ENCODE measurements at regions not wholly inside any gene's neighbourhood (a gene's known extent, or its start where the extent isn't known, plus 50 kb on each side); places are given as distances from the start of the nearest gene placed in this dataset.

DNA sequence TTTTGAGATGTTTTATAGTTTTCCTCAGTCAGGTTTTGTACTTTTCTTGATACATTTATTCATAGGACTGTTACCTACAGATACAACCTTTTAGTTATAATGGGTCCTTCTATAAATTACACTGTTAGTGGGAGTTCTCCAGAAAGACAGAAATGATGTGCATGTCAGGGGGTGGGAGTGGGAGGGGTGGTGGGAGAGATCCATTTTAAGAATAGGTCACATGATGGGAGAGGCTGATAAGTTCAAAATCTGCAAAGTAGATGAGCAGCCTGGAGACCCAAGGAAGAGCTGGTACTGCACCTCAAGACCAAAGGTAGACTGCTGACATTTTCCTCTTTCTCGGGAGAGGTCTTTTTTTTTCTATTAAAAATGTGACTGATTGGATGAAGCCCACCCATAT is 408.0 kb upstream of the GJE1 start:
- WGBS = 90% methylated on average over 1 of the region's 1 CpG

DNA sequence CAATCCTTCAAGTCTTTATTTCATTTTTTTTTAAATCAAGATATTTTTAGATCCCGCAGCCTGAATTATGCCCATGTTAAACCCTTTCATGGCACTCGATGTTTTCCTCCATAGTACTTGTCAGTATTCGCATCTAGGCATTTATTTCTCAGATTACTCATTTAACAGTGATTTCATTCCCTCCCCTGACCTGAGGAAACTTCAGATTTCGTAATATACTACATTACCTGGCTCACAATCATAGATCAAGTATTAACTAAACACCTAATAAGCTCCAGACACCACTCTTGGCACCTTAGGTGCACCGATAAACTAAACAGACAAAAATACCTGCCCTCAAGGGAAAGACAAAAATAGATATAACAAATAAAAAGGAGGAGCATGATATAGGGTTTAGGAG is 413.2 kb upstream of the GJE1 start:
- H3K27ac ChIP-seq = no peak overlapping the region
- H3K9me3 ChIP-seq = no peaks in the 10 kb centered on the region
- no peaks in the 10 kb centered on the region for H3K27me3 ChIP-seq
- WGBS = 63% methylated on average over 5 of the region's 5 CpGs
- no peak for DNase-seq (ENCODE audit: low spot score in 2 of 2)
- no peak overlapping the region for H3K4me3 ChIP-seq
- no peak for TF ChIP-seq POLR2A (IDR thresholded peaks at IDR 0.05)
- TF ChIP-seq EP300 (IDR thresholded peaks at IDR 0.05) = no peak
- TF ChIP-seq POLR2AphosphoS5 (IDR thresholded peaks at IDR 0.05) = no peak
- TF ChIP-seq, protein P1, sequence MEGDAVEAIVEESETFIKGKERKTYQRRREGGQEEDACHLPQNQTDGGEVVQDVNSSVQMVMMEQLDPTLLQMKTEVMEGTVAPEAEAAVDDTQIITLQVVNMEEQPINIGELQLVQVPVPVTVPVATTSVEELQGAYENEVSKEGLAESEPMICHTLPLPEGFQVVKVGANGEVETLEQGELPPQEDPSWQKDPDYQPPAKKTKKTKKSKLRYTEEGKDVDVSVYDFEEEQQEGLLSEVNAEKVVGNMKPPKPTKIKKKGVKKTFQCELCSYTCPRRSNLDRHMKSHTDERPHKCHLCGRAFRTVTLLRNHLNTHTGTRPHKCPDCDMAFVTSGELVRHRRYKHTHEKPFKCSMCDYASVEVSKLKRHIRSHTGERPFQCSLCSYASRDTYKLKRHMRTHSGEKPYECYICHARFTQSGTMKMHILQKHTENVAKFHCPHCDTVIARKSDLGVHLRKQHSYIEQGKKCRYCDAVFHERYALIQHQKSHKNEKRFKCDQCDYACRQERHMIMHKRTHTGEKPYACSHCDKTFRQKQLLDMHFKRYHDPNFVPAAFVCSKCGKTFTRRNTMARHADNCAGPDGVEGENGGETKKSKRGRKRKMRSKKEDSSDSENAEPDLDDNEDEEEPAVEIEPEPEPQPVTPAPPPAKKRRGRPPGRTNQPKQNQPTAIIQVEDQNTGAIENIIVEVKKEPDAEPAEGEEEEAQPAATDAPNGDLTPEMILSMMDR (IDR thresholded peaks at IDR 0.05) = no peak
- H3K36me3 ChIP-seq = no peaks in the 10 kb centered on the region
- H3K4me1 ChIP-seq = no peaks in the 10 kb centered on the region

More for the DNA sequence above, 408.0 kb upstream of the GJE1 start:
- DNase-seq (ENCODE audit: low spot score in 2 of 2) = no peak
- no peaks in the 10 kb centered on the region for H3K36me3 ChIP-seq
- H3K9me3 ChIP-seq = no peaks in the 10 kb centered on the region
- no peak for TF ChIP-seq POLR2A (IDR thresholded peaks at IDR 0.05)
- TF ChIP-seq, protein P1 (IDR thresholded peaks at IDR 0.05) = no peak
- no peak for TF ChIP-seq POLR2AphosphoS5 (IDR thresholded peaks at IDR 0.05)
- TF ChIP-seq EP300 (IDR thresholded peaks at IDR 0.05) = no peak
- no peaks in the 10 kb centered on the region for H3K27me3 ChIP-seq
- no peaks in the 10 kb centered on the region for H3K4me1 ChIP-seq
- H3K27ac ChIP-seq = no peak overlapping the region
- no peak overlapping the region for H3K4me3 ChIP-seq

- no peak for DNase-seq (ENCODE audit: low spot score in 2 of 2)
- Histone ChIP-seq H3K9me3 (no peaks in the 10 kb centered on the region), H3K4me3 (no peak overlapping the region), H3K4me1 (no peaks in the 10 kb centered on the region), H3K36me3 (no peaks in the 10 kb centered on the region), H3K27ac (no peak overlapping the region), H3K27me3 (no peaks in the 10 kb centered on the region)
- no peak for TF ChIP-seq POLR2AphosphoS5 (IDR thresholded peaks at IDR 0.05)
- no peak for TF ChIP-seq EP300 (IDR thresholded peaks at IDR 0.05)
- TF ChIP-seq POLR2A (IDR thresholded peaks at IDR 0.05) = no peak
- TF ChIP-seq, protein P1 (IDR thresholded peaks at IDR 0.05) = no peak
- 63% methylated on average over 3 of the region's 3 CpGs for WGBS
Measured at GRCh38 chr6:141705431-141705830, 427.3 kb upstream of the GJE1 start.

- Histone ChIP-seq H3K36me3 (no peaks in the 10 kb centered on the region), H3K9me3 (no peaks in the 10 kb centered on the region), H3K4me1 (no peaks in the 10 kb centered on the region), H3K27ac (no peak overlapping the region), H3K27me3 (no peaks in the 10 kb centered on the region), H3K4me3 (no peak overlapping the region)
- DNase-seq (ENCODE audit: low spot score in 2 of 2) = no peak
- WGBS = 89% methylated on average over 1 of the region's 1 CpG
- TF ChIP-seq, protein P1 (IDR thresholded peaks at IDR 0.05) = no peak
- TF ChIP-seq POLR2AphosphoS5 (IDR thresholded peaks at IDR 0.05) = no peak
- no peak for TF ChIP-seq POLR2A (IDR thresholded peaks at IDR 0.05)
- no peak for TF ChIP-seq EP300 (IDR thresholded peaks at IDR 0.05)
Measured at GRCh38 chr6:141704151-141704550, 428.6 kb upstream of the GJE1 start.

- no peaks in the 10 kb centered on the region for H3K4me1 ChIP-seq
Measured at GRCh38 chr6:141701732-141702131, 431.0 kb upstream of the GJE1 start.

More at GRCh38 chr6:141701732-141702131, 431.0 kb upstream of the GJE1 start:
- 91% methylated on average over 2 of the region's 2 CpGs for WGBS
- TF ChIP-seq POLR2A (IDR thresholded peaks at IDR 0.05) (no peak), POLR2AphosphoS5 (IDR thresholded peaks at IDR 0.05) (no peak), EP300 (IDR thresholded peaks at IDR 0.05) (no peak)
- TF ChIP-seq, protein P1 (IDR thresholded peaks at IDR 0.05) = no peak
- Histone ChIP-seq H3K4me3 (no peak overlapping the region), H3K27me3 (no peaks in the 10 kb centered on the region), H3K9me3 (no peaks in the 10 kb centered on the region), H3K27ac (no peak overlapping the region), H3K36me3 (no peaks in the 10 kb centered on the region)
- no peak for DNase-seq (ENCODE audit: low spot score in 2 of 2)
